ENCODE measurements at regions not wholly inside any gene's neighbourhood (a gene's known extent, or its start where the extent isn't known, plus 50 kb on each side); places are given as distances from the start of the nearest gene placed in this dataset.

GRCh38 chr9:134214386-134214765 is 50.0 kb upstream of the RNU6ATAC start:
- H3K27ac Mint-ChIP-seq = no peak overlapping the region
- no peaks in the 10 kb centered on the region for H3K27me3 Mint-ChIP-seq
- peak; percentile 34 for ATAC-seq (replicated peaks)

GRCh38 chr9:134214766-134215419 is 50.5 kb upstream of the RNU6ATAC start:
- Mint-ChIP-seq H3K27me3 (no peaks in the 10 kb centered on the region), H3K4me3 (no peak overlapping the region)

More at GRCh38 chr9:134214386-134214765, 50.0 kb upstream of the RNU6ATAC start:
- Mint-ChIP-seq H3K4me1 (no peaks in the 10 kb centered on the region), H3K36me3 (ENCODE audit: low read depth) (no peaks in the 10 kb centered on the region), H3K4me3 (no peak overlapping the region), H3K9me3 (no peaks in the 10 kb centered on the region)

GRCh38 chr9:134215420-134215698 is 51.0 kb upstream of the RNU6ATAC start:
- Mint-ChIP-seq H3K27me3 (no peaks in the 10 kb centered on the region), H3K36me3 (ENCODE audit: low read depth) (no peaks in the 10 kb centered on the region), H3K4me1 (no peaks in the 10 kb centered on the region), H3K4me3 (no peak overlapping the region), H3K27ac (no peak overlapping the region), H3K9me3 (no peaks in the 10 kb centered on the region)
- ATAC-seq (replicated peaks) = no peak

More at GRCh38 chr9:134214766-134215419, 50.5 kb upstream of the RNU6ATAC start:
- Mint-ChIP-seq H3K27ac (no peak overlapping the region), H3K4me1 (no peaks in the 10 kb centered on the region), H3K36me3 (ENCODE audit: low read depth) (no peaks in the 10 kb centered on the region), H3K9me3 (no peaks in the 10 kb centered on the region)
- ATAC-seq (replicated peaks) = no peak

- no peaks in the 10 kb centered on the region for H3K4me1 Mint-ChIP-seq
- no peak for ATAC-seq (replicated peaks)
- no peak overlapping the region for H3K4me3 Mint-ChIP-seq
- H3K36me3 Mint-ChIP-seq (ENCODE audit: low read depth) = no peaks in the 10 kb centered on the region
- H3K27me3 Mint-ChIP-seq = no peaks in the 10 kb centered on the region
- no peaks in the 10 kb centered on the region for H3K9me3 Mint-ChIP-seq
- no peak overlapping the region for H3K27ac Mint-ChIP-seq
Observed at GRCh38 chr9:134215699-134216448, 51.5 kb upstream of the RNU6ATAC start.

- Mint-ChIP-seq H3K4me1 (no peaks in the 10 kb centered on the region), H3K27ac (no peak overlapping the region), H3K36me3 (ENCODE audit: low read depth) (no peaks in the 10 kb centered on the region), H3K27me3 (no peaks in the 10 kb centered on the region), H3K9me3 (no peaks in the 10 kb centered on the region), H3K4me3 (no peak overlapping the region)
- no peak for ATAC-seq (replicated peaks)
Observed at GRCh38 chr9:134216449-134216951, 52.1 kb upstream of the RNU6ATAC start.

GRCh38 chr9:134216961-134217360 is 52.6 kb upstream of the RNU6ATAC start:
- Mint-ChIP-seq H3K4me1 (no peaks in the 10 kb centered on the region), H3K27me3 (no peaks in the 10 kb centered on the region), H3K27ac (no peak overlapping the region), H3K4me3 (no peak overlapping the region), H3K9me3 (no peaks in the 10 kb centered on the region), H3K36me3 (ENCODE audit: low read depth) (no peaks in the 10 kb centered on the region)
- ATAC-seq (replicated peaks) = no peak

GRCh38 chr9:134217431-134218210 is 53.3 kb upstream of the RNU6ATAC start:
- no peaks in the 10 kb centered on the region for H3K9me3 Mint-ChIP-seq
- no peaks in the 10 kb centered on the region for H3K4me1 Mint-ChIP-seq
- no peak overlapping the region for H3K27ac Mint-ChIP-seq
- ATAC-seq (replicated peaks) = no peak
- no peaks in the 10 kb centered on the region for H3K27me3 Mint-ChIP-seq
- no peak overlapping the region for H3K4me3 Mint-ChIP-seq
- H3K36me3 Mint-ChIP-seq (ENCODE audit: low read depth) = no peaks in the 10 kb centered on the region

GRCh38 chr9:134218230-134218629 is 53.9 kb upstream of the RNU6ATAC start:
- Mint-ChIP-seq H3K27ac (no peak overlapping the region), H3K27me3 (no peaks in the 10 kb centered on the region), H3K4me1 (no peaks in the 10 kb centered on the region), H3K36me3 (ENCODE audit: low read depth) (no peaks in the 10 kb centered on the region), H3K4me3 (no peak overlapping the region), H3K9me3 (no peaks in the 10 kb centered on the region)
- no peak for ATAC-seq (replicated peaks)

GRCh38 chr9:134219646-134220060 is 55.3 kb upstream of the RNU6ATAC start:
- H3K9me3 Mint-ChIP-seq = no peaks in the 10 kb centered on the region
- H3K36me3 Mint-ChIP-seq (ENCODE audit: low read depth) = no peaks in the 10 kb centered on the region
- H3K27ac Mint-ChIP-seq = no peak overlapping the region
- no peaks in the 10 kb centered on the region for H3K27me3 Mint-ChIP-seq
- no peak overlapping the region for H3K4me3 Mint-ChIP-seq
- ATAC-seq (replicated peaks) = no peak
- no peaks in the 10 kb centered on the region for H3K4me1 Mint-ChIP-seq

GRCh38 chr9:134220311-134220710 is 55.9 kb upstream of the RNU6ATAC start:
- Mint-ChIP-seq H3K4me3 (no peak overlapping the region), H3K4me1 (no peaks in the 10 kb centered on the region), H3K36me3 (ENCODE audit: low read depth) (no peaks in the 10 kb centered on the region), H3K27ac (no peak overlapping the region), H3K9me3 (no peaks in the 10 kb centered on the region), H3K27me3 (no peaks in the 10 kb centered on the region)
- no peak for ATAC-seq (replicated peaks)

GRCh38 chr9:134221273-134222017 is 57.1 kb upstream of the RNU6ATAC start:
- Mint-ChIP-seq H3K4me3 (no peak overlapping the region), H3K9me3 (no peaks in the 10 kb centered on the region)

GRCh38 chr9:134222018-134222573 is 57.7 kb upstream of the RNU6ATAC start:
- Mint-ChIP-seq H3K27me3 (no peaks in the 10 kb centered on the region), H3K4me3 (no peak overlapping the region), H3K9me3 (no peaks in the 10 kb centered on the region), H3K27ac (no peak overlapping the region), H3K4me1 (no peaks in the 10 kb centered on the region), H3K36me3 (ENCODE audit: low read depth) (no peaks in the 10 kb centered on the region)
- ATAC-seq (replicated peaks) = no peak

More at GRCh38 chr9:134221273-134222017, 57.1 kb upstream of the RNU6ATAC start:
- no peaks in the 10 kb centered on the region for H3K36me3 Mint-ChIP-seq (ENCODE audit: low read depth)
- no peak for ATAC-seq (replicated peaks)
- no peaks in the 10 kb centered on the region for H3K27me3 Mint-ChIP-seq
- no peak overlapping the region for H3K27ac Mint-ChIP-seq
- no peaks in the 10 kb centered on the region for H3K4me1 Mint-ChIP-seq

GRCh38 chr9:134223091-134223490 is 58.7 kb upstream of the RNU6ATAC start:
- Mint-ChIP-seq H3K4me1 (no peaks in the 10 kb centered on the region), H3K9me3 (no peaks in the 10 kb centered on the region), H3K36me3 (ENCODE audit: low read depth) (no peaks in the 10 kb centered on the region), H3K27ac (no peak overlapping the region), H3K4me3 (no peak overlapping the region), H3K27me3 (no peaks in the 10 kb centered on the region)
- ATAC-seq (replicated peaks) = no peak

GRCh38 chr9:134223591-134224122 is 59.3 kb upstream of the RNU6ATAC start:
- no peak for ATAC-seq (replicated peaks)
- Mint-ChIP-seq H3K36me3 (ENCODE audit: low read depth) (no peaks in the 10 kb centered on the region), H3K27ac (no peak overlapping the region), H3K9me3 (no peaks in the 10 kb centered on the region), H3K27me3 (no peaks in the 10 kb centered on the region), H3K4me1 (no peaks in the 10 kb centered on the region), H3K4me3 (no peak overlapping the region)

Data from activated T-helper 17 cell treated with anti-CD3 and anti-CD28 coated beads, Interleukin-2, amount 50 U/mL, for 72 hours (primary cell).